Brain microvascular endothelial cell (primary cell): ENCODE measurements at regions not wholly inside any gene's neighbourhood (a gene's known extent, or its start where the extent isn't known, plus 50 kb on each side); places are given as distances from the start of the nearest gene placed in this dataset.

Experiments
- DNase-seq: peaks from one replicate; pipeline ENCODE4 v3.0.0-alpha.2; 2020
- H3K27ac ChIP-seq: fragments of 250-450 bp; sonication (Bioruptor Pico); 2 replicates; pipeline ENCODE4 v1.5.1; 2020; ENCODE audit warnings: mild to moderate bottlenecking, moderate library complexity
- H3K27me3 ChIP-seq: fragments of 250-450 bp; sonication (Bioruptor Pico); replicated peaks from 2 replicates; pipeline ENCODE4 v1.5.1; 2020; ENCODE audit warnings: mild to moderate bottlenecking
- H3K36me3 ChIP-seq: fragments of 250-450 bp; sonication (Bioruptor Pico); replicated peaks from 2 replicates; pipeline ENCODE4 v1.5.1; 2020; ENCODE audit warnings: mild to moderate bottlenecking
- H3K4me3 ChIP-seq: 2 replicates; pipeline ENCODE4 v1.5.1; 2011; ENCODE audit warnings: low read depth, mild to moderate bottlenecking, control low read depth, low read length, moderate library complexity
- CTCF ChIP-seq: IDR thresholded peaks from 2 replicates; pipeline ENCODE4 v1.5.1; 2011; ENCODE audit warnings: low read depth, mild to moderate bottlenecking, moderate library complexity, low read length, control low read depth, inconsistent platforms; ENCODE audit errors: missing control alignments
- in situ Hi-C: cut with HindIII; loops from 2 replicates; pipeline ENCODE4 v1.10.0; 2017; ENCODE audit warnings: low sequenced_read_pairs, low pct_ligation_motif_present

- DNase-seq = no peak
- Histone ChIP-seq H3K36me3 (no peaks in the 10 kb centered on the region), H3K27me3 (no peaks in the 10 kb centered on the region), H3K4me3 (no peak overlapping the region), H3K27ac (no peak overlapping the region)
- TF ChIP-seq CTCF = no peak
- in situ Hi-C loops = no loop called here
Measured at GRCh38 chr17:63150490-63150889, 184.5 kb downstream of the TANC2 start.

GRCh38 chr17:63150994-63151464, 185.0 kb downstream of the TANC2 start:
- Histone ChIP-seq H3K36me3 (no peaks in the 10 kb centered on the region), H3K27me3 (no peaks in the 10 kb centered on the region), H3K4me3 (no peak overlapping the region), H3K27ac (no peak overlapping the region)
- DNase-seq = no peak
- no peak for TF ChIP-seq CTCF
- in situ Hi-C loops = no loop called here

- Histone ChIP-seq H3K36me3 (no peaks in the 10 kb centered on the region), H3K27ac (no peak overlapping the region), H3K4me3 (no peak overlapping the region), H3K27me3 (no peaks in the 10 kb centered on the region)
- DNase-seq = no peak
- TF ChIP-seq CTCF = no peak
- in situ Hi-C loops = no loop called here
Measured at GRCh38 chr17:63151941-63152523, 186.0 kb downstream of the TANC2 start.

- no peak for TF ChIP-seq CTCF
- DNase-seq = no peak
- in situ Hi-C loops = no loop called here
- no peak overlapping the region for H3K27ac ChIP-seq
- no peaks in the 10 kb centered on the region for H3K27me3 ChIP-seq
- no peaks in the 10 kb centered on the region for H3K36me3 ChIP-seq
- no peak overlapping the region for H3K4me3 ChIP-seq
Measured at GRCh38 chr17:63153488-63153887, 187.5 kb downstream of the TANC2 start.

GRCh38 chr17:63154586-63155244, 188.7 kb downstream of the TANC2 start:
- H3K27ac ChIP-seq = no peak overlapping the region
- in situ Hi-C loops = no loop called here

More at GRCh38 chr17:63154586-63155244, 188.7 kb downstream of the TANC2 start:
- Histone ChIP-seq H3K27me3 (no peaks in the 10 kb centered on the region), H3K4me3 (no peak overlapping the region), H3K36me3 (no peaks in the 10 kb centered on the region)
- TF ChIP-seq CTCF = no peak
- DNase-seq = no peak
